HG03432 (cell line): ENCODE measurements at regions not wholly inside any gene's neighbourhood (a gene's known extent, or its start where the extent isn't known, plus 50 kb on each side); places are given as distances from the start of the nearest gene placed in this dataset.

Experiments
- ATAC-seq: cut with Tn5 transposase; IDR thresholded peaks from one replicate; pipeline ENCODE4 v1.9.1; 2021; ENCODE audit warnings: mild to moderate bottlenecking, moderate library complexity; ENCODE audit not compliant: unreplicated experiment

GRCh38 chr17:79296243-79296642 lies 221.6 kb downstream of the ENGASE start:
- ATAC-seq, result no peak

GRCh38 chr17:79295307-79295706 lies 220.7 kb downstream of the ENGASE start:
- ATAC-seq, result no peak

DNA sequence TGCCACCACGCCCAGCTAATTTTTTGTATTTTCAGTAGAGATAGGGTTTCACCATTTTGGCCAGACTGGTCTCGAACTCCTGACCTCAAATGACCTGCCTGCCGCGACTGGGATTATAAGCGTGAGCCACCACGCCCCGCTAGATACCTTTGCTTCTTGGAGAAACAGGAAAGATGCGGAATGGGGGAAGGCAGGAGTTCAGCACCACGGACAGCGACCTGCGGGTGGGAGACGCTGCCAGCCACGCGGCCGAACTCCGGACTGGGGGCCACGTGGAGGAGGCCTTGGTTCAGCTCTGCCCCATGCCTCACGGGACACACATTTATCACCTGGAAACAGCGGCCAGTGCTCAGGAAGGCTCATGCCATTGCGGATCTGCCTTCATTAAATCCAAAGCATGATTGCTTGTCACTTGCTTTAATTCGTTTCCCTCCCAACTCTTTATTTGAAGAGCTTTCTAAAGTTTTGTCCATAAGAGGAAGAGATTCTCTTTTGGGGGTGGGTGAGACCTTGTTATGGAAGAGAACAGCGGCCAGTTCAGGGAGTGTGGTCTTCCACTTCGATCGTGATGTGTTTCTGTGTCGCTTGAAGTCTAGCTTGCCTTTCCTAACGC lies 219.9 kb downstream of the ENGASE start:
- no peak for ATAC-seq

- no peak for ATAC-seq
Measured at GRCh38 chr17:79292501-79292900, 217.9 kb downstream of the ENGASE start.

DNA sequence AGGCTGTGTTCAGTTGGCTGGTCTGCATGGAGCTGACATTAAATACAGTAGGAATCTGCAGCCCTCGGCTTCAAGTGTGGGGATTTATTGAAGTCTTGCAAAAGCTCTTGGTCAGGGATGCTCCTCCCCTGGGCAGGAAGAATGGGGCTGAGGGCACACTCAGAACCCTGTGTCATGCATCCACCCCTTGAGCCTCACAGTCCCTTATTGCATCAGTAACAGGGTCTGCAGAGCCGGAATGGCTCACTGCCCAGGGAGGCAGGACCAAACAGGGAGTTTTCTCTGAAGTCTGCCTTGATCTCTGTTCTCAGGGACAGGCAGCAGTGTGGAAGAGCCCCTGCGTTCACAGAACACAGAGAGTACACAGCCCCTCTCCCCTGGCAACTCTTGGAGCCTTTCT lies 216.8 kb downstream of the ENGASE start:
- ATAC-seq, result no peak

DNA sequence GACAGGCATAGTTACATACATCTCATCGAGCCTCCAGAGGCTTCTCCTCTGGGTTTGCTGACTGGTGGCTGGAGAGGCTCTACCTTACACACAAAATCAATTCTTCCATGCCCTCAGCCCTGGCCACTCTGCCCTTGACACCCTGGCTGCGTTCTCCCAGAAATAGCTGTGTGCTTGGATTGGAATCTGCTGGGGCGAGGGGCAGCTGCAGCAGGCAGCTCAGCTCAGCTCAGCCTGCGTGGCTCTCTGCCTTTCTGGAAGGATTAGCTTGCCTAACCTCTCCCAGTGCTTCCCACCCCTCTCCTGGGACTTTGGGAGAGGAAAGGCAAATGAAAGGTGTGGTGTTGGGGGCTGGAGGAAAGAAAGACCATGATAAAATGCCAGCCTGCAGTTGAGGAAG lies 216.1 kb downstream of the ENGASE start:
- no peak for ATAC-seq

DNA sequence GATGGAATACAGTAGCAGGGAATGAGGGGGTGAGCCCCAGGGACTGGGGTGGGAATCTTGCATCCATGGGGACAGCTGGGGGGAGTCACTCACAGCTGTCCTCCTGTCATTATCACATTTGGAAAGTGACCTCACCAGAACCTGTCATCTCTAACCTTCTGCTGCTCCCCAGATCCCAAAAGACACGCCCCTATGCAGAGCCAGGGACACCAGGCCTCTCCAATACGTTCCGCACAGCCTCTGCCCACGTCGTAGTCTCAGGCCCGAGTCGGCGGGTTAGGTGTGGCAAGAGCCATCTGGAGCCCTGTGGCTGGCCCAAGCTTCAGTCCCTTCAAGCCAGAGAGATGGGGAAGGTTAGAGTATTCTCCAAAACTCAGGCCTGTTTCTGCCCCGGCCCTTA lies 214.3 kb downstream of the ENGASE start:
- ATAC-seq, result no peak

- ATAC-seq, result no peak
Measured at GRCh38 chr17:79286440-79286839, 211.8 kb downstream of the ENGASE start.

- no peak for ATAC-seq
Measured at GRCh38 chr17:79285973-79286372, 211.3 kb downstream of the ENGASE start.

DNA sequence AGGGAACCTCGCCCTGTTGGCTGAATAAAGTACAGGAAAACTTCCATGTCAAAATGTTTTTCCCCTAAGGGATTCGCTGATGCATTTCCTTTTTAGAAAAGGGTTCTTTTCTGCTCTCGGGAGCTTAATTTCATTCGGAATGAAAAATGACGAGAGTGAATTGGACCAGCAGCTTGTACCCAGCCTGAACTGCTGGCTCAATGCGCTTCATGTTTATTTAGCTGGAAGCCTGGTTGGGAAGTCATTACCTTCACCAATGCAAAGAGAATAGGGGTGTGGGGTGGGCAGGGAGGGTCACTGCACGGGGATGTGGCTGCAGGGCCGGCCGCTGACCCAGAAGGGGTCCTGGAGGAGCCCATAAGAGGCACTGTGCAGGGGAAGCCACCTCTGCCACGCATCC lies 207.7 kb downstream of the ENGASE start:
- ATAC-seq, result no peak

DNA sequence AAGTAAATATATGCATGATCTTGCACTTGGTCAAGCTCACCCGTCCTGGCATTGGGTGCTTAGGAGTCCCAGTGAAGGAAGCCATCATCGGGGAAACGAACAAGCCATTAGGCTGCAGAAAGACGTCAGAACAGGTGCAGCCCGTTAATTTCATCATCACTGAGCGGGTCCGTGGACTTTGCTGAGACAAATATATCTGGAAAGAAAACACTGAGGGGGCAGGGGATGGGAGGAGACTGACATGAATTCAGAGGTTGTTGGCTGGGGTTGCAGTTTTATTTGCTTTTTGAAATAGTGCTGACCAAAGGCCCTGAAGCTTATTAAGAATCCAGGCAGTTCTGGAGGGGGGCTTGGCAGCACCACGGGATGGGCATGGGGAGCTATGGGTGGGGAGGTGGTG lies 207.2 kb downstream of the ENGASE start:
- ATAC-seq, result no peak

GRCh38 chr17:79280866-79281572 lies 206.4 kb downstream of the ENGASE start:
- ATAC-seq, result no peak

- no peak for ATAC-seq
Measured at GRCh38 chr17:79280010-79280409, 205.4 kb downstream of the ENGASE start.

- no peak for ATAC-seq
Measured at GRCh38 chr17:79279320-79279719, 204.7 kb downstream of the ENGASE start.

GRCh38 chr17:79276821-79277220 lies 202.2 kb downstream of the ENGASE start:
- no peak for ATAC-seq

DNA sequence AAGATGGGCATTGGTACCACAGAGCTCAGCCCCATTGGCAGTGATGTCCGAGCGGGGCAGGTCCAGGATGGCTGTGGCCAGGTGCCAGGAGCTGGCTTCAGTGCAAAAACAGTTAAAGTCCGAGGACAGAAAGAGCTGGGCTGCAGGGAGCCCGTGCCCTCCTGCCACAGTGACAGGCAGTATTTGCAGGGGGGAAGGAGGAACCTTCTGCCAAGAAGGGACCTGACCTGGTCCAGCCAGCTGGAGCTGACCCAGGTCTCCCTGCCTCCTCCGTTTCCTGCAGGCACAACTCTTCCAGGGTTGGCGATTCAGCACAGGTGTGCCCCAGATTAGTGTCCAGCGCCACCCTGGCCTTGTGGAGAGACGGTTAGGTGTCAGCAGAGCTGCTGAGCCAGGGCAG lies 199.0 kb downstream of the ENGASE start:
- ATAC-seq, result no peak

- no peak for ATAC-seq
Measured at GRCh38 chr17:79272666-79273219, 198.1 kb downstream of the ENGASE start.

- ATAC-seq, result no peak
Measured at GRCh38 chr17:79272220-79272619, 197.6 kb downstream of the ENGASE start.

- ATAC-seq, result no peak
Measured at GRCh38 chr17:79269620-79270019, 195.0 kb downstream of the ENGASE start.

DNA sequence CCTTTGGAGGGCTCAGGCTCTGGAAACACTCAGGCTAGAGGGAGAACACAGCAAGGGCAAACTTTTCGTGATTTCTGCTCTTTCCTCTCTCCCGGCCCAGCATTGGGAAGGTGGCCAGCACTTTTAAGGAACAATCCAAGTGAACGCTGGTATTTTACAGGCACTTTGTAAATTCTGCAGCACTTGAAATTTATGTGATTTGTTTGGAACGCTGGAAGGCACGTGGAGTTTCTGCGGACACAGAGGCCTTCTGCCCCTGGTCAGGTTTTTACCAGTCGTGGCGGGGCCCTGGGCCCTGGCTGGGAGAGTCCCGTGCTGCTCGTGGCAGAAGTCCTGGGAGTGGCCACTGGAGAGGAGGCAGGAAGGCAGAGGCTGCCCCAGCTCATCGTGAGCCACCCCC lies 188.6 kb downstream of the ENGASE start:
- ATAC-seq, result no peak

DNA sequence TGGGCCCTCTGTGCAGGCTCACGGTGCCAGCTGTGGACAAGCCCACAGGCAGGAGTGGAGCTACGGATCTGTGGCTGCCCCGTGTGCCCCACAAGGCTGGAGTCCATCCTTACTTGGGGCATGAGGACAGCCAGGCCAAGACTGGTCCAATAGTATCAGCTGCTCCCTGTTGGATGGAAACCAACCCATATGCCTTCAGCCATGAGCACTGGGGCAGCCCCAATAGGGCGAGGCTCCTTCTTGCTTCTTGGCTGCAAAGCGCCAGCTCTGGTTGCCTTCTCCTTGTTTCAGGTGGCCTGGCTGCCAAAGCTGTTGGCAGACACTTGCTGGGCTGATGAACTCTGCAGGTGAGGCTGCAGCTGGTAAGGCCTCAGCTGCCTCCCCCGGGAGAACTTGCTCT lies 188.0 kb downstream of the ENGASE start:
- no peak for ATAC-seq

- ATAC-seq, result no peak
Measured at GRCh38 chr17:79261355-79262072, 186.9 kb downstream of the ENGASE start.
